ENCODE measurements at regions not wholly inside any gene's neighbourhood (a gene's known extent, or its start where the extent isn't known, plus 50 kb on each side); places are given as distances from the start of the nearest gene placed in this dataset.

DNA sequence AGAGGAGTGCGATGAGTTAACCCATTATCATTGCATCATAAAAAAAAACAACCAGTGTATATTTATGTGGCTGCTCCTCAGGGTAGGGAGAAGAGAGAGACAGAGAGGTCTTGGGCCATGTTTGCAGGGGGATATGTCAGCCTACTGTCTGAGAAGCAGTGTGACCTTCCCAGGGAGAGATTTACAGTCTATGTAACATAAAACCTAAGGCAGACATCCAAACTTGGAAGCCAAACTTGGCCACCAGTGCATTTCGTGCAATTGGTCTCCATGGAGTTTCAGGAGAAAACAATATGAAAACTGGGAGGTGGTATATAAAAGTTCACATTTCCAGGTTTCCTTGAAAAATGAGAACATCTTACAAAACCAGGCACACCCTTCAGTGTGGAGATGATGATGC, 85.9 kb upstream of the CXCL12 start:
- no peak for DNase-seq
- H3K9me3 Mint-ChIP-seq (ENCODE audit: unreplicated experiment), result no peaks in the 10 kb centered on the region
- Histone ChIP-seq H3K27me3 (replicated peaks; ENCODE audit: control insufficient read depth, insufficient read depth, low read length) (no peaks in the 10 kb centered on the region), H3K9me3 (no peaks in the 10 kb centered on the region), H3K36me3 (ENCODE audit: control insufficient read depth, insufficient read depth, low read length) (no peaks in the 10 kb centered on the region), H3K4me1 (no peaks in the 10 kb centered on the region), H3K4me3 (ENCODE audit: low read depth, low read length) (no peak overlapping the region)
- no peak overlapping the region for H3K4me3 Mint-ChIP-seq (ENCODE audit: unreplicated experiment)
- no peak overlapping the region for H3K27ac Mint-ChIP-seq (ENCODE audit: unreplicated experiment)
- H3K27me3 Mint-ChIP-seq (ENCODE audit: insufficient read depth, unreplicated experiment), result peaks cover 11% of the 10 kb centered on the region
- TF ChIP-seq, protein P1, sequence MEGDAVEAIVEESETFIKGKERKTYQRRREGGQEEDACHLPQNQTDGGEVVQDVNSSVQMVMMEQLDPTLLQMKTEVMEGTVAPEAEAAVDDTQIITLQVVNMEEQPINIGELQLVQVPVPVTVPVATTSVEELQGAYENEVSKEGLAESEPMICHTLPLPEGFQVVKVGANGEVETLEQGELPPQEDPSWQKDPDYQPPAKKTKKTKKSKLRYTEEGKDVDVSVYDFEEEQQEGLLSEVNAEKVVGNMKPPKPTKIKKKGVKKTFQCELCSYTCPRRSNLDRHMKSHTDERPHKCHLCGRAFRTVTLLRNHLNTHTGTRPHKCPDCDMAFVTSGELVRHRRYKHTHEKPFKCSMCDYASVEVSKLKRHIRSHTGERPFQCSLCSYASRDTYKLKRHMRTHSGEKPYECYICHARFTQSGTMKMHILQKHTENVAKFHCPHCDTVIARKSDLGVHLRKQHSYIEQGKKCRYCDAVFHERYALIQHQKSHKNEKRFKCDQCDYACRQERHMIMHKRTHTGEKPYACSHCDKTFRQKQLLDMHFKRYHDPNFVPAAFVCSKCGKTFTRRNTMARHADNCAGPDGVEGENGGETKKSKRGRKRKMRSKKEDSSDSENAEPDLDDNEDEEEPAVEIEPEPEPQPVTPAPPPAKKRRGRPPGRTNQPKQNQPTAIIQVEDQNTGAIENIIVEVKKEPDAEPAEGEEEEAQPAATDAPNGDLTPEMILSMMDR (IDR thresholded peaks at IDR 0.05; ENCODE audit: insufficient read depth in 1 of 2, low read depth in 1 of 2, low read length in 1 of 2, severe bottlenecking in 1 of 2, unreplicated experiment in 1 of 2), result no peak
- peaks cover 6% of the 10 kb centered on the region for H3K4me1 Mint-ChIP-seq (ENCODE audit: low read depth, unreplicated experiment)
- ChIA-PET CTCF (no interaction called here), POLR2A (no interaction called here)
- no peaks in the 10 kb centered on the region for H3K36me3 Mint-ChIP-seq (ENCODE audit: insufficient read depth, unreplicated experiment)
- no TSS peak for BruUV-seq (replicated peaks)
- intact Hi-C loops (cut with micrococcal nuclease; ENCODE audit: unreplicated experiment), result no loop called here

DNA sequence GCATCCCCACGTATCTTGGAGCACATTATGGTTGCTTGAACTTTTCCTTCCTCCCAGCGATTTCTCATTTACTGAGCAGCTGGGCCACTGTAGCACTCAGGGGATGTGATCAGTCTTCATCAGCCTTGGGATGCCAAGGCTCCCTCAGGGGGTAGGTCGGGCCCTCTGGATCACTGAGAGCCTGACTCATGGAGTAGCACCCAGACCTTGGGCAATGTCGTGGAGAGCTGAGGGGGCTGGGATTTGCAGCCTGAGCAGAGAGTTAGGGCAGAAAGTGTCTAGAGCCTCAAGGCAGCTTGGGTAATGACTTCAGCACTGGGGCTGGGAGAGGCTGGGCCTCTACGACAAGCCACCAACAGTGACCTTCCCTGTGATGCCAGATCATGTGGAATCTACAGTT, 86.5 kb upstream of the CXCL12 start:
- Histone ChIP-seq H3K27me3 (replicated peaks; ENCODE audit: control insufficient read depth, insufficient read depth, low read length) (no peaks in the 10 kb centered on the region), H3K4me3 (ENCODE audit: low read depth, low read length) (no peak overlapping the region), H3K4me1 (no peaks in the 10 kb centered on the region), H3K9me3 (no peaks in the 10 kb centered on the region), H3K36me3 (ENCODE audit: control insufficient read depth, insufficient read depth, low read length) (no peaks in the 10 kb centered on the region)
- Mint-ChIP-seq H3K4me1 (ENCODE audit: low read depth, unreplicated experiment) (peaks cover 6% of the 10 kb centered on the region), H3K27ac (ENCODE audit: unreplicated experiment) (no peak overlapping the region), H3K9me3 (ENCODE audit: unreplicated experiment) (no peaks in the 10 kb centered on the region), H3K36me3 (ENCODE audit: insufficient read depth, unreplicated experiment) (no peaks in the 10 kb centered on the region), H3K4me3 (ENCODE audit: unreplicated experiment) (no peak overlapping the region), H3K27me3 (ENCODE audit: insufficient read depth, unreplicated experiment) (peaks cover 15% of the 10 kb centered on the region)
- no TSS peak for BruUV-seq (replicated peaks)
- ChIA-PET CTCF (no interaction called here), POLR2A (no interaction called here)
- TF ChIP-seq, protein P1 (IDR thresholded peaks at IDR 0.05; ENCODE audit: insufficient read depth in 1 of 2, low read depth in 1 of 2, low read length in 1 of 2, severe bottlenecking in 1 of 2, unreplicated experiment in 1 of 2), result no peak
- DNase-seq, result no peak
- intact Hi-C loops (cut with micrococcal nuclease; ENCODE audit: unreplicated experiment), result no loop called here

DNA sequence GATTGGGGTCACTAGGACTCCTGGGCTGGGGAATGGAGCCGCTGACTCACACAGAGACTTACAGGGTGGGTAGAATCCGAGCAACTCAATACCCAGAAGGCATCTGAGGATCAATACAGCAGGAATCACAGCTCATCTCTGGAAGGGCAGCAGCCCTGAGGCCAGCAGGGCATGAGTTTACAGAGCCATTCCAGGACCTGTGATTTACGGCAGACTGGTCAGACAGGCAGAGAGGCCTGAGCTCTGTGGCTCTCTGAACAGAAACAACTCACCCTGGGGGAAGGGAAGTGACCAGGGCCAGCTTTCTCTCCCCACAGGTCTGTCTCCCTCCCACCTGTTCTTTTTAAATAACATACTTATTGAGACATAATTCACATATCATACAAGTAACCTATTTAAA, 88.2 kb upstream of the CXCL12 start:
- no peak overlapping the region for H3K27ac Mint-ChIP-seq (ENCODE audit: unreplicated experiment)
- Histone ChIP-seq H3K4me1 (no peaks in the 10 kb centered on the region), H3K4me3 (ENCODE audit: low read depth, low read length) (no peak overlapping the region), H3K36me3 (ENCODE audit: control insufficient read depth, insufficient read depth, low read length) (no peaks in the 10 kb centered on the region), H3K9me3 (no peaks in the 10 kb centered on the region), H3K27me3 (replicated peaks; ENCODE audit: control insufficient read depth, insufficient read depth, low read length) (no peaks in the 10 kb centered on the region)
- DNase-seq, result no peak
- ChIA-PET POLR2A (no interaction called here), CTCF (no interaction called here)
- TF ChIP-seq, protein P1 (IDR thresholded peaks at IDR 0.05; ENCODE audit: insufficient read depth in 1 of 2, low read depth in 1 of 2, low read length in 1 of 2, severe bottlenecking in 1 of 2, unreplicated experiment in 1 of 2), result no peak
- no peak overlapping the region for H3K4me3 Mint-ChIP-seq (ENCODE audit: unreplicated experiment)
- no TSS peak for BruUV-seq (replicated peaks)
- H3K9me3 Mint-ChIP-seq (ENCODE audit: unreplicated experiment), result no peaks in the 10 kb centered on the region
- no peaks in the 10 kb centered on the region for H3K36me3 Mint-ChIP-seq (ENCODE audit: insufficient read depth, unreplicated experiment)
- H3K27me3 Mint-ChIP-seq (ENCODE audit: insufficient read depth, unreplicated experiment), result peaks cover 14% of the 10 kb centered on the region
- peaks cover 6% of the 10 kb centered on the region for H3K4me1 Mint-ChIP-seq (ENCODE audit: low read depth, unreplicated experiment)
- intact Hi-C loops (cut with micrococcal nuclease; ENCODE audit: unreplicated experiment), result no loop called here

Data from Caco-2 (cell line).